ENCODE measurements at regions not wholly inside any gene's neighbourhood (a gene's known extent, or its start where the extent isn't known, plus 50 kb on each side); places are given as distances from the start of the nearest gene placed in this dataset.

GRCh38 chr12:65665817-65666216, 158.5 kb upstream of the HMGA2 start:
- no peak for ATAC-seq (ENCODE audit: low FRiP score)
- 96% methylated on average over 2 of the region's 2 CpGs for WGBS, 2 donors
- Histone ChIP-seq H3K27me3 (ENCODE audit: control insufficient read depth in 1 of 2, insufficient read depth in 2 of 2, low read length in 1 of 2) (no peaks in the 10 kb centered on the region), H3K9me3 (ENCODE audit: control insufficient read depth, low read length) (no peaks in the 10 kb centered on the region), H3K36me3 (ENCODE audit: control insufficient read depth in 1 of 2, insufficient read depth in 2 of 2, low read length in 1 of 2) (no peaks in the 10 kb centered on the region), H3K4me3 (ENCODE audit: low read length in 2 of 2) (no peak overlapping the region), H3K27ac (ENCODE audit: low read depth in 1 of 2, low read length in 2 of 2) (no peak overlapping the region), H3K4me1 (ENCODE audit: control insufficient read depth in 1 of 2, insufficient read depth in 2 of 2, low read length in 2 of 2) (no peaks in the 10 kb centered on the region)
- no peak for DNase-seq
- intact Hi-C loops (cut with DNase I), result no loop called here

- Histone ChIP-seq H3K4me1 (ENCODE audit: control insufficient read depth in 1 of 2, insufficient read depth in 2 of 2, low read length in 2 of 2) (no peaks in the 10 kb centered on the region), H3K9me3 (ENCODE audit: control insufficient read depth, low read length) (no peaks in the 10 kb centered on the region), H3K27ac (ENCODE audit: low read depth in 1 of 2, low read length in 2 of 2) (no peak overlapping the region), H3K4me3 (ENCODE audit: low read length in 2 of 2) (no peak overlapping the region), H3K27me3 (ENCODE audit: control insufficient read depth in 1 of 2, insufficient read depth in 2 of 2, low read length in 1 of 2) (no peaks in the 10 kb centered on the region), H3K36me3 (ENCODE audit: control insufficient read depth in 1 of 2, insufficient read depth in 2 of 2, low read length in 1 of 2) (no peaks in the 10 kb centered on the region)
- WGBS, 2 donors, result 62 to 70% methylated on average over 2 of the region's 2 CpGs
- no peak for ATAC-seq (ENCODE audit: low FRiP score)
- DNase-seq, result no peak
- intact Hi-C loops (cut with DNase I), result no loop called here
Observed at GRCh38 chr12:65666876-65667275, 157.4 kb upstream of the HMGA2 start.

- DNase-seq (no peak), ATAC-seq (ENCODE audit: low FRiP score) (no peak)
- WGBS, 2 donors, result 53 to 60% methylated on average over 9 of the region's 9 CpGs
- H3K27ac ChIP-seq (ENCODE audit: low read depth in 1 of 2, low read length in 2 of 2), result no peak overlapping the region
- no peaks in the 10 kb centered on the region for H3K27me3 ChIP-seq (ENCODE audit: control insufficient read depth in 1 of 2, insufficient read depth in 2 of 2, low read length in 1 of 2)
- no peaks in the 10 kb centered on the region for H3K9me3 ChIP-seq (ENCODE audit: control insufficient read depth, low read length)
- no peaks in the 10 kb centered on the region for H3K4me1 ChIP-seq (ENCODE audit: control insufficient read depth in 1 of 2, insufficient read depth in 2 of 2, low read length in 2 of 2)
- intact Hi-C loops (cut with DNase I), result no loop called here
- no peaks in the 10 kb centered on the region for H3K36me3 ChIP-seq (ENCODE audit: control insufficient read depth in 1 of 2, insufficient read depth in 2 of 2, low read length in 1 of 2)
- H3K4me3 ChIP-seq (ENCODE audit: low read length in 2 of 2), result no peak overlapping the region
Observed at GRCh38 chr12:65667932-65668331, 156.4 kb upstream of the HMGA2 start.

GRCh38 chr12:65668981-65669695, 155.1 kb upstream of the HMGA2 start:
- intact Hi-C loops (cut with DNase I), result no loop called here
- DNase-seq, result no peak
- ATAC-seq (ENCODE audit: low FRiP score), result no peak

GRCh38 chr12:65670775-65671174, 153.5 kb upstream of the HMGA2 start:
- no peak overlapping the region for H3K27ac ChIP-seq (ENCODE audit: low read depth in 1 of 2, low read length in 2 of 2)
- H3K4me3 ChIP-seq (ENCODE audit: low read length in 2 of 2), result no peak overlapping the region
- no peaks in the 10 kb centered on the region for H3K27me3 ChIP-seq (ENCODE audit: control insufficient read depth in 1 of 2, insufficient read depth in 2 of 2, low read length in 1 of 2)
- H3K36me3 ChIP-seq (ENCODE audit: control insufficient read depth in 1 of 2, insufficient read depth in 2 of 2, low read length in 1 of 2), result no peaks in the 10 kb centered on the region
- WGBS, 2 donors, result 84% methylated on average over 3 of the region's 3 CpGs
- no peaks in the 10 kb centered on the region for H3K4me1 ChIP-seq (ENCODE audit: control insufficient read depth in 1 of 2, insufficient read depth in 2 of 2, low read length in 2 of 2)
- ATAC-seq (ENCODE audit: low FRiP score), result no peak
- intact Hi-C loops (cut with DNase I), result loop anchor here in 1 of 2 donors (5.0 kb wide), 1 partner anchor 68 kb away; no protein-coding TSS in a partner anchor
- H3K9me3 ChIP-seq (ENCODE audit: control insufficient read depth, low read length), result no peaks in the 10 kb centered on the region
- no peak for DNase-seq

More at GRCh38 chr12:65668981-65669695, 155.1 kb upstream of the HMGA2 start:
- Histone ChIP-seq H3K9me3 (ENCODE audit: control insufficient read depth, low read length) (no peaks in the 10 kb centered on the region), H3K27me3 (ENCODE audit: control insufficient read depth in 1 of 2, insufficient read depth in 2 of 2, low read length in 1 of 2) (no peaks in the 10 kb centered on the region), H3K4me3 (ENCODE audit: low read length in 2 of 2) (no peak overlapping the region), H3K36me3 (ENCODE audit: control insufficient read depth in 1 of 2, insufficient read depth in 2 of 2, low read length in 1 of 2) (no peaks in the 10 kb centered on the region), H3K27ac (ENCODE audit: low read depth in 1 of 2, low read length in 2 of 2) (no peak overlapping the region), H3K4me1 (ENCODE audit: control insufficient read depth in 1 of 2, insufficient read depth in 2 of 2, low read length in 2 of 2) (no peaks in the 10 kb centered on the region)
- WGBS, 2 donors, result 96% methylated on average over 5 of the region's 5 CpGs

- 90 to 93% methylated on average over 4 of the region's 4 CpGs for WGBS, 2 donors
- H3K36me3 ChIP-seq (ENCODE audit: control insufficient read depth in 1 of 2, insufficient read depth in 2 of 2, low read length in 1 of 2), result no peaks in the 10 kb centered on the region
- H3K9me3 ChIP-seq (ENCODE audit: control insufficient read depth, low read length), result no peaks in the 10 kb centered on the region
- no peak overlapping the region for H3K27ac ChIP-seq (ENCODE audit: low read depth in 1 of 2, low read length in 2 of 2)
- H3K4me1 ChIP-seq (ENCODE audit: control insufficient read depth in 1 of 2, insufficient read depth in 2 of 2, low read length in 2 of 2), result no peaks in the 10 kb centered on the region
- intact Hi-C loops (cut with DNase I), result loop anchor here in 1 of 2 donors (5.0 kb wide), 1 partner anchor 70 kb away; no protein-coding TSS in a partner anchor
- no peak overlapping the region for H3K4me3 ChIP-seq (ENCODE audit: low read length in 2 of 2)
- H3K27me3 ChIP-seq (ENCODE audit: control insufficient read depth in 1 of 2, insufficient read depth in 2 of 2, low read length in 1 of 2), result no peaks in the 10 kb centered on the region
- ATAC-seq (ENCODE audit: low FRiP score) (no peak), DNase-seq (no peak)
Observed at GRCh38 chr12:65672441-65672840, 151.8 kb upstream of the HMGA2 start.

- intact Hi-C loops (cut with DNase I), result loop anchor here in 1 of 2 donors (5.0 kb wide), 1 partner anchor 71 kb away; no protein-coding TSS in a partner anchor
- no peaks in the 10 kb centered on the region for H3K36me3 ChIP-seq (ENCODE audit: control insufficient read depth in 1 of 2, insufficient read depth in 2 of 2, low read length in 1 of 2)
- no peaks in the 10 kb centered on the region for H3K27me3 ChIP-seq (ENCODE audit: control insufficient read depth in 1 of 2, insufficient read depth in 2 of 2, low read length in 1 of 2)
- H3K9me3 ChIP-seq (ENCODE audit: control insufficient read depth, low read length), result no peaks in the 10 kb centered on the region
- H3K4me1 ChIP-seq (ENCODE audit: control insufficient read depth in 1 of 2, insufficient read depth in 2 of 2, low read length in 2 of 2), result no peaks in the 10 kb centered on the region
- no peak for DNase-seq
- no peak overlapping the region for H3K4me3 ChIP-seq (ENCODE audit: low read length in 2 of 2)
- no peak overlapping the region for H3K27ac ChIP-seq (ENCODE audit: low read depth in 1 of 2, low read length in 2 of 2)
- no peak for ATAC-seq (ENCODE audit: low FRiP score)
Observed at GRCh38 chr12:65673156-65673690, 151.1 kb upstream of the HMGA2 start.

GRCh38 chr12:65673732-65674131, 150.6 kb upstream of the HMGA2 start:
- H3K9me3 ChIP-seq (ENCODE audit: control insufficient read depth, low read length), result no peaks in the 10 kb centered on the region
- no peak for ATAC-seq (ENCODE audit: low FRiP score)

GRCh38 chr12:65675141-65675621, 149.1 kb upstream of the HMGA2 start:
- no peaks in the 10 kb centered on the region for H3K4me1 ChIP-seq (ENCODE audit: control insufficient read depth in 1 of 2, insufficient read depth in 2 of 2, low read length in 2 of 2)

More at GRCh38 chr12:65673732-65674131, 150.6 kb upstream of the HMGA2 start:
- DNase-seq, result no peak
- Histone ChIP-seq H3K27ac (ENCODE audit: low read depth in 1 of 2, low read length in 2 of 2) (no peak overlapping the region), H3K27me3 (ENCODE audit: control insufficient read depth in 1 of 2, insufficient read depth in 2 of 2, low read length in 1 of 2) (no peaks in the 10 kb centered on the region), H3K4me3 (ENCODE audit: low read length in 2 of 2) (no peak overlapping the region), H3K4me1 (ENCODE audit: control insufficient read depth in 1 of 2, insufficient read depth in 2 of 2, low read length in 2 of 2) (no peaks in the 10 kb centered on the region), H3K36me3 (ENCODE audit: control insufficient read depth in 1 of 2, insufficient read depth in 2 of 2, low read length in 1 of 2) (no peaks in the 10 kb centered on the region)
- intact Hi-C loops (cut with DNase I), result loop anchor here in 1 of 2 donors (5.0 kb wide), 1 partner anchor 71 kb away; no protein-coding TSS in a partner anchor

More at GRCh38 chr12:65675141-65675621, 149.1 kb upstream of the HMGA2 start:
- Histone ChIP-seq H3K36me3 (ENCODE audit: control insufficient read depth in 1 of 2, insufficient read depth in 2 of 2, low read length in 1 of 2) (no peaks in the 10 kb centered on the region), H3K9me3 (ENCODE audit: control insufficient read depth, low read length) (no peaks in the 10 kb centered on the region), H3K4me3 (ENCODE audit: low read length in 2 of 2) (no peak overlapping the region), H3K27ac (ENCODE audit: low read depth in 1 of 2, low read length in 2 of 2) (no peak overlapping the region), H3K27me3 (ENCODE audit: control insufficient read depth in 1 of 2, insufficient read depth in 2 of 2, low read length in 1 of 2) (no peaks in the 10 kb centered on the region)
- intact Hi-C loops (cut with DNase I), result no loop called here
- DNase-seq (no peak), ATAC-seq (ENCODE audit: low FRiP score) (no peak)
- WGBS, 2 donors, result 76 to 79% methylated on average over 1 of the region's 1 CpG
